Smooth muscle cell of the brain vasculature (primary cell): ENCODE measurements at regions not wholly inside any gene's neighbourhood (a gene's known extent, or its start where the extent isn't known, plus 50 kb on each side); places are given as distances from the start of the nearest gene placed in this dataset.

Experiments used
- DNase-seq: peaks from one replicate; pipeline ENCODE4 v3.0.0-alpha.2; 2012; ENCODE audit warnings: low read depth, low spot score

- no peak for DNase-seq
These were observed 296.2 kb upstream of the IRX3 start for GRCh38 chr16:54582631-54583250.

DNA sequence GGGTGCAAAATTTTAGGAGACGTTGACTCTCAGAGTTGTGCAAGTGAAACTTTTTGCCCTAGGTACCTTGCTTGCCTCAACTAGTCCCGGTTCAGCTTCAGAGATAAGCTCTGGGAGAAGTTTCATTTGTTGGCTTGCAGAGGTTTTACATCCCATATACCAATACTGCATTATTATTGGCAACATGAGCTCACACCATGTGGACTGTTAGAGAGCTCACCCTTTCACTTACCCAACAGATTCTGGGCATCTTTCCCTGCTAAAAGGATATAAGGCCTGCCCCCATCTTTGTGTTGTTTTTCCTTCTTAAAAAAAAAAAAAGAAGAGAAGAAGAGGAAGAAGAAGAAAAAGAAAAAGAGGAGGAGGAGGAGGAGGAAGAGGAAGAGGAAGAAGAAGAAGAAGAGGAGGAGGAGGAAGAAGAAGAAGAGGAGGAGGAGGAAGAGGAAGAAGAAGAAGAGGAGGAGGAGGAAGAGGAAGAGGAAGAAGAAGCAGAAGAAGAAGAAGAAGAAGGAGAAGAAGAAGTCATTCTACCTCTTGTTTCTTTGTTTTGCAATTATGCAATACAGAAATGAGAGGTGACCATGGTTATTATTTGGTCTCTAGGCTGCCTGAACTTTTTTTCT is 292.6 kb upstream of the IRX3 start:
- DNase-seq, result no peak

DNA sequence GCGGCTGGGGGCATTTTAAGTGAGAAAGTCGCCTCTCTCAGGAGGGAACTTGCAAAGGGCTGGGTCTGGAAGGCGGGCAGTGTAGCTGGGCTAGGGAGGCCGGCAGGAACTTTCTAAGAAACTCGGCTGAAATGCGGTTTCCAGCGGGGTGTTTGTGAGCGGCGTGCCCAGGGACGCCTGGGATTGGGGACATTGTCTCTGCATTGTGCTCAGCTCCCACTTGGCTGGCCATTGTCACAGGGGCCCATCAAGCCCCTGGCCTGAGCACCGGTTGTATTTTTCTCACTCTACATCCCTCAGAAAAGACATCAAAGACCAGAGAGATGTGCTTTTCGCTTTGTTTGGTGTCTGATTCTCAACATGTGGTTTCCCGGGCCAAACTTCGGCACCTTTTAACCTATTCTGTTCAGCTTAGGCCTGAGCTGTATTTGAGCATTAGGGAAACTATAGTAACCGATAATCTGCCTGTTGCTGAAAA is 291.1 kb upstream of the IRX3 start:
- no peak for DNase-seq

DNA sequence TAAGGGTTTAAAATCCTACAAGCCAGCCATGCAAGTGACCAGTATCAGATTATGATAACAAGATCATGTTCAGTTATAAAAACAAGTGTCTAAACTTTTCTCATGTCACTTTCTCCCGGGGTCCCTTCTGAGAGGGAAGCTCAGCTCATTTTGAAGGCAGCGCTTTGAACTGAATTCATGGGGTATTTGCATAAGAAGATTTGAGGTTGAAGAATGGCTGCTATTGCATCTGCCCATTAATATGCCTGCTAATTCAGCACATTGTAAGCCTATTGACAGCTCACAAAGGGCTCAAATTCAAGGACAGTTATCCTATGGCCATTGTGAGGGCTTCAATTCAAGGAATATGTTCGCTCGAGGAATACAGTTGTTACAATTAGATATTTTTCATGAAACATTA is 290.2 kb upstream of the IRX3 start:
- DNase-seq, result no peak

DNA sequence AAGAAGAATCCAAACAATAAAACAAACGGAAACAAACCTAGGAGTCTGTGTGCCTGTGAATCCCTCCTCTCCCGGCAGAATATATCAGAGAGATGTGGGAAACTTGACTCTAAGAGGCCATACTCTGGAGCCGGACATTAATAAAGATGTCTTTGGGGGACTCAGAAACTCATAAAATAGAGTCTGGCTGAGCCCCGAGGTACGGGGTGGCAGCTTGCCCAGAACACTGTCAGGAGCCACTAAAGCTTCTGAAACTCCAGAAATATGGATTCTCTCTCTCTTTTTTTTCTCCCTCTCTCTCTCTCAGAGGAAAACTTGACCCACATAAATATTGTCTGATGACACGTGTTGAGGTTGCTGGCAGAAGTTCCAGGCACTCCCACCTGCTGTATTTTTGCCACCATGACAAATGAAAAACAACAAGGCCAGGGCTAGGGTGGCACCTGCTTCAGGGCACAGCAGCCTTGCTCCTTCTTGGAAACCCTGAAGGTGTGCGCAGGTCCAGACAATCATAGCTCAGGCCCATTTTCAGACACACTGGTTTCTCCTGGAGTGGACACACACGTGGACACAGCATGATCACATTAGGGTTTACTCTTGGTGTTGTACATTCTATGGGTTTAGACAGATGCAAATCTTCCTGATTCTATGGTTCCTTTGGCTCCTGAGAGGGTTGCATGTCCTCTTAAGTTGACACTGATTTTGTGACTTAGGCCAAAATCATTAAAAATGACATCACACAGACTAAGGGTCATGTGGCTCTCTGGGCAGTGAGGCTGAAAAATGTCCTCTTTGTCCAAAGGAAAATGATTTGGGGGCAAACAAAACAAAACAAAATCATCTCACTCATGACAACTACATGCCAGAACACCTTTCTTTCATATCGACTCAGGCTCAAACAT is 282.6 kb upstream of the IRX3 start:
- DNase-seq, result no peak

DNA sequence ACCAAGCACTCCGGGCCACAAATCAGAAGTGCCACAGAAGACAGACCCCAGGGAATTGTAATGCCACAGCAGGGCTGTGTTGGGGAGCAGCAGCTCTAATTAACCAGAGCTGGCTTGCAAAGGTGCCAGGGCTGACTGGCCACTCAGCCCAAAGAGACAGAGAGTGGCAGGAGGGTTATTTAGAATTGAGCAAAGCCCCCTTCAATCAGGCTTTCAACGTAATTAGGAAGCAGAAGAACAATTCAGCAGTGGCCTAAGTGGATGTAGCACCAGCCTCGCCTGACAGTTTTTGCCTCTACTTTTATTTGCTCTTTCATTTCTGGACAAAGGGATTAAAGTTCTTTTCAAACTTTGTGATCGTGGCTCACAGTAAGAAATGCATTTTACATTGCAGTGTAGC is 278.3 kb upstream of the IRX3 start:
- DNase-seq, result no peak

GRCh38 chr16:54554581-54554980 is 268.0 kb upstream of the IRX3 start:
- DNase-seq, result no peak

GRCh38 chr16:54548281-54548680 is 261.7 kb upstream of the IRX3 start:
- no peak for DNase-seq

GRCh38 chr16:54547052-54547451 is 260.5 kb upstream of the IRX3 start:
- no peak for DNase-seq

DNA sequence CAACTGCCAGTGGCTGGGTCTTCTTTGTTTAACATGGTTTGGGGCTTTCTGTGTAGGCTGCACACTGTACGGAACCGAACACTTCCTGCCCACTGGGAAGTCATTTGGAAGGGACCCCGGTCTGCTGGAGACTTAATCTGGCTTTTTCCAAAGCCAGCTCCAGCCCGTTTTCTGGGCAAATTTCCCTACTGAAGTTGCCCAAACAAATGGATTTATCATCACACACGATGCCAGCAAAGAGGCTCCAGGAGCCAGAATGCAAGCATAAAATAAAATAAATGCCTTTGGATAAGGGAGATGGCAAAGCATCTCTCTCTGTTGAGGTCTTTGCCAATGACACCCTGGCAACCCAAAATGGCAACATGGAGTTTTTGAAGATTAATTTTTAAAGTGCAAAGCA is 259.9 kb upstream of the IRX3 start:
- no peak for DNase-seq

- no peak for DNase-seq
These were observed 259.4 kb upstream of the IRX3 start for GRCh38 chr16:54545854-54546511.

DNA sequence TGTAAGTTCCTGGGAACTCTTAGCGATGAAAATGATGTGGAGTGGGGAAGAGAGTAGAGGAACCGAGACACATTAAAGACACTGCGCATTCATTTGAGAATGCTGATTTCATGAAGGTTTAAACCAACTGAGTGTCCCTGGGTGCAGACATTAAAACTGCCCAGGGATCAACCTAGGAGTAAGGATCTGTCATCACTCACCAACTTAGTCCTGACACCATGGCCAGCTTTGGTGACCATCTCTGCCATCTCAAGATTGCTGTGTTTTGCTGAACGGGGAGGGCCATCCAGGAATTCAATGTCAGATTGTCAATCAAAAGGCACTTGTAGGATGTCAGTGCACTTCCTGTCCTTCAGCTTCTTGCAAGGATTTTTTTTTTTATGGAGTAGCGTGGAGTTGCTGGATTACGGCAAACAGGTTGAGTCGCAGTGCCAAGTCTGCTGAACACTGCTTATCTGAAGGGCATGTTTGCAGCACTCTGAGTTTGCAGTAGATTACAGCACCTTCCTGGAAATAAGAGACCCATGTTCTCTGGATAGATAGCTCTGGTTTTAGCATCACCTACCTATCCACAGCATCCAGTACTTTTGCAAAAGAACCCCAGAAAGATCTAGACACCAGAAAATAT is 258.1 kb upstream of the IRX3 start:
- no peak for DNase-seq

DNA sequence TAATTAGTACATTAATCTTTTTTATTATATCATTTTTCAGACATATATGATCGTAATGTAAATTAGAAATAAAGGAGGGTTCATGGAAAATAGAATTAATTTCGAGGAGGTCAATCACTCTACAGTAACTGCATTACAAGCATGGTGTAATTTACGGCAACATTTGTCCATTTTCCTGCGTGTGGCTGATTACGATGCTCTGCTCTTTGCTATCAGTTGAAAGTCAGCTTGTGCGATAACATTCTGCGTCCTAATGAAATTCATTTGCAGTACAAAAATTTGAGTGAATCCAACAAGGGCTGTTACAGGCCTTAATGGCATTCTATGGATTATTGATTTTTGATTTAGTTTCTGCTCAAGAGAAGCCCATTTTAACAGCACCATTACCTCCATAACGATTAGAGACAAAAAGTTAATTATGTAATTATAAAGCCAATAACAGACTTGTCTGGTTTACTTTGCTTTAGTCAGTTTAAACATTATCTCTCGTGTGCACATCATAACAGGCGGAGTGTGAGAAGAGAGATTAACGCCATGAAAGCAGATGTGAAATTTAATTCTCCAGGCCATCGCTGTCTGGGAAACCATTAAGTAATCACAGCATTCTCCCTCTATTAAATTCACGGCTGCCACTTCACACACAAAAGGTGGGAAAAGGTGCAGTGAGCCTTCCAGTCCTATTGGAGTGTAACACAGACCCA is 256.4 kb upstream of the IRX3 start:
- DNase-seq, result no peak

DNA sequence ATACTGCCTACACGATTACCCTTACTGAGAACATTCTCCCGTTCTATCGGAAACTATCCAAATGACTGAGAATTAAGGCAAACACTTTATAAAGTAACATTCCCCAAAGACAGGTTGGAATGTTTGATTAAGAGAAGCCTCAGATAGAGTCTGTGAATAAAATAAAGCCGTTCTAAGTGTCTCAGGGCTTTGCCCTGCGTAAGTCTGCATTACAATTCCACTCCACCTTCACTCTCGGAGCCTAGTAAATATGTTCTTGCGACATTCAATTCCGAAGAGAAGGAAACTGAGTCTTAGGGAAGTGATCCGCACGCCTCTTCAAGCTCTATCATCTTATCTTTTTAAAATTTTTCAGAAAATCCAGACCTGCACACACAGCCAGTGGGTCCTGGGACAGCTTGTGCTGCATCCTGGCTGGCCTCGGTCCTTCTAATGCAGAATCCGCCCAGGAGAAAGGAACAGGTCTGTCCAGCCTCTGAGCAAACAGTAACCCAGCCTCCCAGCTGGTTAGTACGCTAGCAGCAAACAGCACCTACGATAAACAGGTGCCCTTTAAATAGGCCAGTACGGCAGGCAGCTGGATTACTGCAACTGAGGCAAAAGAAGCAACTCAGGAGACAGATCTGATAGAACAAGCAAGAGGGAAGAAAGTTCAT is 254.1 kb upstream of the IRX3 start:
- DNase-seq, result no peak

DNA sequence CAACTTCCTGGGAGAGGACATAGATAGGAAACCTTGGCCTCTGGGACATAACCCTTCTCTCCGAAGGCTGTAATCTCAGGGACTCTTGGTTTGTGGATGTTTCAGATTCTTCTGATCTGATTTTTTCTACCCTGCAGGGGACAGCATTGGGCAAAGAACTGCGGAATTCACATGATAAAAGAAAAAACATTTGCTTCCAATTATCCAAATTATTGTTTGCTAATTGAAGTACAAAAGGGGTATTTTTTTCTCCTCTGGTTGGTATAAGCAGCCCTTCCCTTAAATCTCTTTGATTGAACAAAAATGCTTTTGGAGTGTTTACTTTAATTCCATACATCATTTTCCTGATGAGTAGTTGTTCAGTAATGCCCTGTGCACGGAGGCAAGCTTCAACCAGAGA is 251.7 kb upstream of the IRX3 start:
- no peak for DNase-seq

- DNase-seq, result no peak
These were observed 247.4 kb upstream of the IRX3 start for GRCh38 chr16:54533856-54534490.

- DNase-seq, result no peak
These were observed 240.3 kb upstream of the IRX3 start for GRCh38 chr16:54526916-54527315.

- no peak for DNase-seq
These were observed 239.5 kb upstream of the IRX3 start for GRCh38 chr16:54526087-54526486.

DNA sequence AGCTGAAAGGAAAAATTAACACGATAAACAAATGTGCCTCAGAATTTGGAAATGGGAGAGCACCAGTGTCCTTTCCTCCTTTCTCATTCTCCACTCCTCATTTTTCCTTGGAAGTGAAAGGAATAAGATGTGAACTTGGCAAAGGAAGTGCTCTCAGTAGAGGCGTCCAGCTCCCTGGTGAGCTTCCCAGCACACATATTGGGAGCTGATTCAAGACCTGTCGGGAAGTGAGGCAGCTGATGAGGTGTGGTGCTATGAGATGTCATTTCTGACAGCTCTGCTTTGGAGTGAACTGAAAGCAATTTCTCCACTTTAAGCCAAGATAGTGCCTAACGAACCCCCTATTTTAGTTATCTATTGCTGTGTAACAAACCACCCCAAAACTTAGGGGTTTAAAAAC is 238.5 kb upstream of the IRX3 start:
- no peak for DNase-seq

GRCh38 chr16:54522584-54522983 is 236.0 kb upstream of the IRX3 start:
- no peak for DNase-seq
